ENCODE measurements at regions not wholly inside any gene's neighbourhood (a gene's known extent, or its start where the extent isn't known, plus 50 kb on each side); places are given as distances from the start of the nearest gene placed in this dataset.

GRCh38 chr18:55166260-55166598 lies 207.0 kb upstream of the CCDC68 start:
- Histone ChIP-seq H3K4me3 (no peak overlapping the region), H3K36me3 (no peaks in the 10 kb centered on the region), H3K9me3 (no peaks in the 10 kb centered on the region), H3K27ac (no peak overlapping the region), H3K27me3 (no peaks in the 10 kb centered on the region), H3K4me1 (ENCODE audit: insufficient read depth) (no peaks in the 10 kb centered on the region)
- TF ChIP-seq CTCF (IDR thresholded peaks at IDR 0.05) (no peak), EP300 (IDR thresholded peaks at IDR 0.05) (no peak), POLR2A (IDR thresholded peaks at IDR 0.05) (no peak)
- WGBS, 3 donors, result 37 to 54% (median 51%) methylated on average over 4 of the region's 4 CpGs
- no peak for DNase-seq
- intact Hi-C loops (cut with DNase I), result no loop called here

- intact Hi-C loops (cut with DNase I), result no loop called here
- WGBS, 3 donors, result 86 to 94% (median 91%) methylated on average over 7 of the region's 7 CpGs
- no peaks in the 10 kb centered on the region for H3K9me3 ChIP-seq
- DNase-seq, result no peak
- no peak overlapping the region for H3K27ac ChIP-seq
- no peak overlapping the region for H3K4me3 ChIP-seq
- H3K36me3 ChIP-seq, result no peaks in the 10 kb centered on the region
- no peaks in the 10 kb centered on the region for H3K4me1 ChIP-seq (ENCODE audit: insufficient read depth)
- no peaks in the 10 kb centered on the region for H3K27me3 ChIP-seq
- TF ChIP-seq POLR2A (IDR thresholded peaks at IDR 0.05), result no peak
- TF ChIP-seq CTCF (IDR thresholded peaks at IDR 0.05), result no peak
- TF ChIP-seq EP300 (IDR thresholded peaks at IDR 0.05), result no peak
Measured at GRCh38 chr18:55163550-55163949, 204.3 kb upstream of the CCDC68 start.

- no peak for TF ChIP-seq POLR2A (IDR thresholded peaks at IDR 0.05)
- no peak for TF ChIP-seq EP300 (IDR thresholded peaks at IDR 0.05)
- no peak for TF ChIP-seq CTCF (IDR thresholded peaks at IDR 0.05)
- WGBS, 3 donors, result 68 to 88% (median 83%) methylated on average over 4 of the region's 4 CpGs
- Histone ChIP-seq H3K9me3 (no peaks in the 10 kb centered on the region), H3K27me3 (no peaks in the 10 kb centered on the region), H3K4me3 (no peak overlapping the region), H3K4me1 (ENCODE audit: insufficient read depth) (no peaks in the 10 kb centered on the region), H3K27ac (no peak overlapping the region), H3K36me3 (no peaks in the 10 kb centered on the region)
- intact Hi-C loops (cut with DNase I), result no loop called here
- DNase-seq, result no peak
Measured at GRCh38 chr18:55161916-55162315, 202.7 kb upstream of the CCDC68 start.

- no peaks in the 10 kb centered on the region for H3K27me3 ChIP-seq
- WGBS, 3 donors, result 83 to 93% (median 90%) methylated on average over 4 of the region's 4 CpGs
- no peaks in the 10 kb centered on the region for H3K36me3 ChIP-seq
- H3K4me1 ChIP-seq (ENCODE audit: insufficient read depth), result no peaks in the 10 kb centered on the region
- no peak for DNase-seq
- no peak for TF ChIP-seq POLR2A (IDR thresholded peaks at IDR 0.05)
- TF ChIP-seq EP300 (IDR thresholded peaks at IDR 0.05), result no peak
- no peak overlapping the region for H3K4me3 ChIP-seq
- intact Hi-C loops (cut with DNase I), result no loop called here
- H3K27ac ChIP-seq, result no peak overlapping the region
- no peaks in the 10 kb centered on the region for H3K9me3 ChIP-seq
Measured at GRCh38 chr18:55159027-55159426, 199.8 kb upstream of the CCDC68 start.

GRCh38 chr18:55158570-55158969 lies 199.3 kb upstream of the CCDC68 start:
- intact Hi-C loops (cut with DNase I), result no loop called here
- no peaks in the 10 kb centered on the region for H3K9me3 ChIP-seq
- no peak overlapping the region for H3K4me3 ChIP-seq
- H3K27me3 ChIP-seq, result no peaks in the 10 kb centered on the region
- no peak for DNase-seq
- WGBS, 3 donors, result 83 to 85% (median 85%) methylated on average over 4 of the region's 4 CpGs
- TF ChIP-seq EP300 (IDR thresholded peaks at IDR 0.05) (no peak), CTCF (IDR thresholded peaks at IDR 0.05) (no peak), POLR2A (IDR thresholded peaks at IDR 0.05) (no peak)
- H3K36me3 ChIP-seq, result no peaks in the 10 kb centered on the region
- no peaks in the 10 kb centered on the region for H3K4me1 ChIP-seq (ENCODE audit: insufficient read depth)
- H3K27ac ChIP-seq, result no peak overlapping the region

Measured in ovary (tissue), 7 donors.